ENCODE measurements at regions not wholly inside any gene's neighbourhood (a gene's known extent, or its start where the extent isn't known, plus 50 kb on each side); places are given as distances from the start of the nearest gene placed in this dataset.
A peak's percentile ranks its signal among the peaks of the same experiment; 100 is the strongest.
"Not testable (repeated sequence)": the region's sequence is repeated elsewhere in the genome, so short reads cannot be mapped to it uniquely, and the experiment has no call there.

DNA sequence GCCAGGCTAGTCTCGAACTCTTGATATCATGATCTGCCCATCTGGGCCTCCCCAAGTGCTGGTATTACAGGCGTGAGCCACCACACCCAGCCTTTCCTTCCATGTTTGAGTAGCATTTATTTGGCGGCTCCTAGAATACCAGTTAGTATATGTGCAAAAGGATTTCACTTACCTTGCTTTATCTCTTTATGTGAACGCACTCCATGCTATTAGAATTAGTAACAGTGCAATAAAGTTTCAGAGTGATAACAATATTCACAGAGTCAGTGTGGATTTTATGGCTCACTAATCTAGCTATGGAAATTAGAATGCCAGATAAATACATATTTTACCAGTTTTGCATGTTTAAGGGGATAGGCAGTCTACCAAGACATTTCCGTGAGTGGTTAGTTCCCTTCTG is 74.4 kb upstream of the NIPBL start:
- no peak for DNase-seq
- no peak overlapping the region for H3K27ac Mint-ChIP-seq

GRCh38 chr5:36813249-36813648 is 63.3 kb upstream of the NIPBL start:
- peaks cover 19% of the 10 kb centered on the region for H3K27me3 Mint-ChIP-seq
- CTCF ChIA-PET; H3K4me1 Mint-ChIP-seq (ENCODE audit: low read depth): not testable (repeated sequence)

More for the DNA sequence above, 74.4 kb upstream of the NIPBL start:
- H3K9me3 ChIP-seq (ENCODE audit: control insufficient read depth in 1 of 2, insufficient read depth in 1 of 2, low read length in 2 of 2) = no peaks in the 10 kb centered on the region
- H3K4me3 ChIP-seq (ENCODE audit: low read length) = no peak overlapping the region
- Mint-ChIP-seq H3K9me3 (no peaks in the 10 kb centered on the region), H3K36me3 (ENCODE audit: low read depth) (no peaks in the 10 kb centered on the region), H3K4me3 (no peak overlapping the region), H3K4me1 (ENCODE audit: low read depth) (no peaks in the 10 kb centered on the region), H3K27me3 (peaks cover 10% of the 10 kb centered on the region)
- H3K27me3 ChIP-seq (ENCODE audit: control insufficient read depth in 1 of 2, insufficient read depth in 2 of 2, low read length in 2 of 2) = peaks cover 0 to 6% of the 10 kb centered on the region in 2 experiments
- TF ChIP-seq CTCF (IDR thresholded peaks at IDR 0.05) = no peak
- intact Hi-C loops (cut with DNase I, micrococcal nuclease) = no loop called here
- H3K27ac ChIP-seq (ENCODE audit: low read depth in 1 of 2, low read length in 2 of 2) = no peak overlapping the region
- no peaks in the 10 kb centered on the region for H3K36me3 ChIP-seq (ENCODE audit: insufficient read depth, low read length)
- no peak for ATAC-seq (ENCODE audit: poor library complexity)
- H3K4me1 ChIP-seq (ENCODE audit: insufficient read depth, low read length) = no peaks in the 10 kb centered on the region
- POLR2A ChIA-PET = no interaction called here
- CTCF ChIA-PET = no interaction called here

DNA sequence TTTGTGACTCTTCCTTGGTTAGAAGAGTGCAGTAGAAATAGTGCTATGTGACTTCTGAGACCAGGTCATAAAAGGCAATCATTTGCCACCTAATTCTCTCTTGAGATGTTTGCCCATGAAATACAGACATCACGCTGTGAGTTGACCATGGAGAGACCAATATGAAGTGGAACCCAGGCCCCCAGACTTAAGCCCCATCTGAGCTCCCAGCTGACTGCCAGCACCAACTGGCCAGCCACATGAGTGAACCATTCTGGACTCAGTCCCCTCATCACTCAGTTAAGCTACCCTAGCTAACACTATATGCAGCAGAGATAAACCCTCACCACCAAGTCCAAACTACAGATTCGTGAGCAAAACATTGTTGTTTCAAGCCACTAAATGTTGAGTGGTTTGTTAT is 60.7 kb upstream of the NIPBL start:
- H3K36me3 ChIP-seq (ENCODE audit: insufficient read depth, low read length) = no peaks in the 10 kb centered on the region
- no peak overlapping the region for H3K27ac ChIP-seq (ENCODE audit: low read depth in 1 of 2, low read length in 2 of 2)
- intact Hi-C loops (cut with DNase I, micrococcal nuclease) = no loop called here
- Mint-ChIP-seq H3K4me1 (ENCODE audit: low read depth) (no peaks in the 10 kb centered on the region), H3K27ac (no peak overlapping the region), H3K27me3 (peaks cover 15% of the 10 kb centered on the region), H3K36me3 (ENCODE audit: low read depth) (no peaks in the 10 kb centered on the region), H3K9me3 (no peaks in the 10 kb centered on the region), H3K4me3 (no peak overlapping the region)
- peaks cover 0 to 3% of the 10 kb centered on the region in 2 experiments for H3K27me3 ChIP-seq (ENCODE audit: control insufficient read depth in 1 of 2, insufficient read depth in 2 of 2, low read length in 2 of 2)
- ATAC-seq (ENCODE audit: poor library complexity) (no peak), DNase-seq (no peak)
- ChIA-PET CTCF (no interaction called here), POLR2A (interaction anchor here (0.8 kb wide), 1 partner anchor 574 kb away, joined by 3 read pairs; no protein-coding TSS in a partner anchor)
- no peak overlapping the region for H3K4me3 ChIP-seq (ENCODE audit: low read length)
- H3K9me3 ChIP-seq (ENCODE audit: control insufficient read depth in 1 of 2, insufficient read depth in 1 of 2, low read length in 2 of 2) = no peaks in the 10 kb centered on the region
- H3K4me1 ChIP-seq (ENCODE audit: insufficient read depth, low read length) = no peaks in the 10 kb centered on the region
- TF ChIP-seq CTCF (IDR thresholded peaks at IDR 0.05) = no peak

More at GRCh38 chr5:36813249-36813648, 63.3 kb upstream of the NIPBL start:
- H3K4me3 Mint-ChIP-seq; H3K27ac ChIP-seq (ENCODE audit: low read depth in 1 of 2, low read length in 2 of 2); H3K9me3 Mint-ChIP-seq; H3K9me3 ChIP-seq (ENCODE audit: control insufficient read depth in 1 of 2, insufficient read depth in 1 of 2, low read length in 2 of 2); H3K27ac Mint-ChIP-seq; H3K4me1 ChIP-seq (ENCODE audit: insufficient read depth, low read length); H3K36me3 ChIP-seq (ENCODE audit: insufficient read depth, low read length); POLR2A ChIA-PET; intact Hi-C loops (cut with DNase I, micrococcal nuclease); DNase-seq; ATAC-seq (ENCODE audit: poor library complexity); H3K4me3 ChIP-seq (ENCODE audit: low read length); H3K27me3 ChIP-seq (ENCODE audit: control insufficient read depth in 1 of 2, insufficient read depth in 2 of 2, low read length in 2 of 2); H3K36me3 Mint-ChIP-seq (ENCODE audit: low read depth): not testable (repeated sequence)

- Histone ChIP-seq H3K27me3 (ENCODE audit: control insufficient read depth in 1 of 2, insufficient read depth in 2 of 2, low read length in 2 of 2) (peaks cover 0 to 3% of the 10 kb centered on the region in 2 experiments), H3K4me1 (ENCODE audit: insufficient read depth, low read length) (no peaks in the 10 kb centered on the region), H3K36me3 (ENCODE audit: insufficient read depth, low read length) (no peaks in the 10 kb centered on the region), H3K9me3 (ENCODE audit: control insufficient read depth in 1 of 2, insufficient read depth in 1 of 2, low read length in 2 of 2) (no peaks in the 10 kb centered on the region), H3K4me3 (ENCODE audit: low read length) (no peak overlapping the region), H3K27ac (ENCODE audit: low read depth in 1 of 2, low read length in 2 of 2) (no peak overlapping the region)
- intact Hi-C loops (cut with DNase I, micrococcal nuclease) = no loop called here
- Mint-ChIP-seq H3K4me3 (no peak overlapping the region), H3K4me1 (ENCODE audit: low read depth) (no peaks in the 10 kb centered on the region), H3K9me3 (peaks cover 6% of the 10 kb centered on the region), H3K27ac (no peak overlapping the region), H3K36me3 (ENCODE audit: low read depth) (no peaks in the 10 kb centered on the region), H3K27me3 (peaks cover 35% of the 10 kb centered on the region)
- no peak for TF ChIP-seq CTCF (IDR thresholded peaks at IDR 0.05)
- ChIA-PET POLR2A (no interaction called here), CTCF (no interaction called here)
- DNase-seq (peak in 2 of 14 experiments; percentile 32 to 46), ATAC-seq (ENCODE audit: poor library complexity) (no peak)
These were observed 55.7 kb upstream of the NIPBL start for GRCh38 chr5:36820900-36821299.

Measured in CD4-positive, alpha-beta T cell (primary cell).